ENCODE measurements at regions not wholly inside any gene's neighbourhood (a gene's known extent, or its start where the extent isn't known, plus 50 kb on each side); places are given as distances from the start of the nearest gene placed in this dataset.
A peak's percentile ranks its signal among the peaks of the same experiment; 100 is the strongest.

GRCh38 chr3:188954590-188955208, 217.1 kb upstream of the TPRG1 start:
- DNase-seq (ENCODE audit: low read depth, low spot score): peak; percentile 71
- Histone ChIP-seq H3K27me3 (ENCODE audit: control insufficient read depth, insufficient read depth, low read length) (no peaks in the 10 kb centered on the region), H3K4me3 (ENCODE audit: low read depth, low read length) (no peak overlapping the region), H3K9me3 (ENCODE audit: control insufficient read depth, insufficient read depth, low read length) (no peaks in the 10 kb centered on the region), H3K27ac (ENCODE audit: low read depth, low read length) (no peak overlapping the region)
- CTCF ChIA-PET: interaction anchor here (0.5 to 9.4 kb wide), 149 partner anchors 8 to 1816 kb away, joined by 3 to 314 read pairs (median 4); partner anchors contain the start of genes BCL6 and RPL39L
- TF ChIP-seq CTCF (IDR thresholded peaks at IDR 0.05; ENCODE audit: low read depth, low read length): peak; percentile 97
- POLR2A ChIA-PET: interaction anchor here (0.9 to 1.8 kb wide), 3 partner anchors 1209 to 1217 kb away, joined by 3 to 7 read pairs (median 6); partner anchors contain the start of gene BCL6

- Histone ChIP-seq H3K4me3 (ENCODE audit: low read depth, low read length) (no peak overlapping the region), H3K9me3 (ENCODE audit: control insufficient read depth, insufficient read depth, low read length) (no peaks in the 10 kb centered on the region), H3K27me3 (ENCODE audit: control insufficient read depth, insufficient read depth, low read length) (no peaks in the 10 kb centered on the region), H3K27ac (ENCODE audit: low read depth, low read length) (no peak overlapping the region)
- TF ChIP-seq CTCF (IDR thresholded peaks at IDR 0.05; ENCODE audit: low read depth, low read length): no peak
- DNase-seq (ENCODE audit: low read depth, low spot score): no peak
- POLR2A ChIA-PET: interaction anchor here (1.1 to 1.3 kb wide), 3 partner anchors 1210 to 1216 kb away, joined by 3 to 5 read pairs (median 3); partner anchors contain the start of gene BCL6
- CTCF ChIA-PET: interaction anchor here (0.6 to 9.4 kb wide), 45 partner anchors 9 to 1241 kb away, joined by 3 to 314 read pairs (median 5); partner anchors contain the start of gene BCL6
Observed at GRCh38 chr3:188955919-188956318, 215.9 kb upstream of the TPRG1 start.

GRCh38 chr3:188956839-188957489, 214.8 kb upstream of the TPRG1 start:
- no peaks in the 10 kb centered on the region for H3K27me3 ChIP-seq (ENCODE audit: control insufficient read depth, insufficient read depth, low read length)
- ChIA-PET POLR2A (interaction anchor here (1.3 kb wide), 1 partner anchor 1211 kb away, joined by 5 read pairs; the partner anchor contains the start of gene BCL6), CTCF (interaction anchor here (0.5 to 9.4 kb wide), 20 partner anchors 8 to 1242 kb away, joined by 3 to 314 read pairs (median 4); partner anchors contain the start of gene BCL6)
- DNase-seq (ENCODE audit: low read depth, low spot score): no peak
- H3K9me3 ChIP-seq (ENCODE audit: control insufficient read depth, insufficient read depth, low read length): no peaks in the 10 kb centered on the region
- TF ChIP-seq CTCF (IDR thresholded peaks at IDR 0.05; ENCODE audit: low read depth, low read length): peak; percentile 81
- H3K27ac ChIP-seq (ENCODE audit: low read depth, low read length): no peak overlapping the region
- H3K4me3 ChIP-seq (ENCODE audit: low read depth, low read length): no peak overlapping the region

GRCh38 chr3:188959013-188959412, 212.8 kb upstream of the TPRG1 start:
- no peak overlapping the region for H3K27ac ChIP-seq (ENCODE audit: low read depth, low read length)
- POLR2A ChIA-PET: no interaction called here
- no peak for DNase-seq (ENCODE audit: low read depth, low spot score)
- CTCF ChIA-PET: interaction anchor here (0.6 to 9.4 kb wide), 3 partner anchors 18 to 1221 kb away, joined by 5 to 314 read pairs (median 6); no protein-coding TSS in a partner anchor
- H3K9me3 ChIP-seq (ENCODE audit: control insufficient read depth, insufficient read depth, low read length): no peaks in the 10 kb centered on the region
- H3K27me3 ChIP-seq (ENCODE audit: control insufficient read depth, insufficient read depth, low read length): no peaks in the 10 kb centered on the region
- TF ChIP-seq CTCF (IDR thresholded peaks at IDR 0.05; ENCODE audit: low read depth, low read length): no peak
- H3K4me3 ChIP-seq (ENCODE audit: low read depth, low read length): no peak overlapping the region
